Brain pericyte (primary cell): ENCODE measurements at regions not wholly inside any gene's neighbourhood (a gene's known extent, or its start where the extent isn't known, plus 50 kb on each side); places are given as distances from the start of the nearest gene placed in this dataset.

ENCODE experiments used
- DNase-seq: peaks from one replicate; pipeline ENCODE4 v3.0.0-alpha.2; 2012; ENCODE audit warnings: low read depth, low spot score

GRCh38 chr2:66717973-66718372, 283.0 kb downstream of the MEIS1 start:
- DNase-seq = no peak

- DNase-seq = no peak
Measured at GRCh38 chr2:66721776-66722175, 286.9 kb downstream of the MEIS1 start.

DNA sequence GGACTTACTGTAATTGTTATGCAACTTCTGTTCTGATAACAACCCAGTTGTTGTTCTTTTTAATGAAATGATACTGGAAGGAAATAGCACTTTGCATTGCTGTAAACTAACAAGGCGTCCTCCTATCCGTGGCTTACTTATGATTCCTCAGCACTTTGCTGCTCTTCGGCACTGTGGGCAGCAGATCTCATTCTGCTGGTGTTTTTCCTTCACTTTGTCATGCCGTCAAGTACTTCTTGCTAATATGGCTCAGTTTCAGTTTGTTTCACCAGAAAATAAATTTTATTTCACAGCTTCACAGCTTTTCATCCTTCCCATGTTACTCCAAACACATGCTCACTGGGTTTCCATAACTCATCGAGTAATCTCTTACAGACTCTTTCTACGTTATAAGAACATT, 289.3 kb downstream of the MEIS1 start:
- DNase-seq = no peak

DNA sequence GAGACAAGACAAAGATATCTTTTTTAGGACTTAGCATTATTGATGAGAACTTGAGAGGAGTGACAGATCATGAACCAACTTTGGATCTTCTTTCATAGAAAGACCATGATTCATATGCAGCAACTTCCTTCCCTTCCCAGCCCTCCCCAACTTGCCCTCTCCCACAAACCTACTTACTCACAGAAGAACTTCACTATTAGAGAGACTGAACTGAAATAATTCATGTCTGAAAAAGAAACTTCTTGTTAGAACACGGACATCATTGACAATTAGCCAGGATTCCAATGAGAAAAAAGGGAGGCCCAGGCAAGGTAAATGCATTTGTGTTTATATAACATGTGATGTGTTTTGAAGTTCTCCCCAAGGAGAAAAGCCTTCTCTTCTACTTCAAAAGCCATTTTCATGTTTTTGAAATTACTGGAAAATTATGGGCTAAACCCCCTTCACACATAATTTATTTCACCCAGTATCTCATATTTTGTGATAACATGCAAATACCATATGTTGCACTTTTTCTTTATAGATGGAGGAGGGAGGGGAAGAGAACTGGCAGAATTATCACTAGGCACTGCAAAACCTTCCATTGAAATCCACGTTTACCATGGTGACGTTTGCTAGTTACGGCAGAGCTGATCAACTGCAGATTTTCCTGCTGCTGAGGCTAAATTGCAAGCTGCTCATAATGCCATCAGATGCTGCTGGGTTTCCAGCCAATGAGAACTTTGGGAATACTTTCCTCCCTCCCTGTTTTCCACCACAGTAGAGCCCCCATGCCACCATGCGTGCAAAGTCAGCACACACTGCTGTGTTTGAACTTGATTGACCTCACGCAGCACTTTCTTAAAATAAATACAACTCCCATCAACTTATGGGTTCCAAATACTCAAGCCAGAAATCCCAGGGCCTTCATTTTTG, 294.7 kb downstream of the MEIS1 start:
- DNase-seq = no peak

GRCh38 chr2:66730441-66730840, 295.5 kb downstream of the MEIS1 start:
- DNase-seq = no peak

GRCh38 chr2:66733364-66733999, 298.6 kb downstream of the MEIS1 start:
- no peak for DNase-seq

GRCh38 chr2:66748939-66749338, 314.0 kb downstream of the MEIS1 start:
- DNase-seq = no peak

DNA sequence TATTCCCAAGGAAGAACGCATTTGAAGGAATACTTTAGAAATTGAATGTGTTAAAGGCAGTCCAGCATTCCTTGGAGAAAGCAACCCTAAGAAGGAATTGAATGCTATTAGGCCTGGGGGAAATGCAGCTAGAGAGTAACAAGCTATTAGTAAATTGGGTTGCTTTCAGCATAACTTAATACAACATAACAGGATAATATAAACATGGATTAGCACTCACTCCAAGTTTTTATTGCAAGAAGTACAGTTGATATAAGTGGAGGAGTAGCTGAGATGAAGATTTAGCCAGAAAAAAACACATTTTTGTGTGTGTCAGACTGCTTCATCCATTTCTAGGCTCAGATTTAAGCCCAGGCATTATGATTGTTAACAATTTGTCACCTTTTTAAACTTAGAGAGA, 314.6 kb downstream of the MEIS1 start:
- DNase-seq = no peak

DNA sequence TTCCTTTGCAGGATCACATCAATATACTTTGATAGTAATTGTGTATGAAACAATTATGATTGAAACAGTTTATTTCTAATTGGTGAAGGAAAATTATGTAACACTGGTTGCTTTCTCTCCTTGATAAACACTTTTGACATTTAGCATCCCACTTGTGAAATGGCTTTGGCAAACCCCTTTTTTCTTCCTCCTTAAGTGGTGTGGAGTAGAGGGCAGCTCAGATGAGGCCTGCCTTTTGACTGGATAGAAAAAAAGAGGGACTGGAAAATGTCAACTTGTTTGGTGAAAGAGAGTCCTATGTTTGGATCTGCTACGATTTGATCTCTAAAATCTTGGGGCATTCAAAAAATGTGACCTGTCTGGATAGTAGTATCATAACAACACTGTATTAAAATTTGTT, 318.3 kb downstream of the MEIS1 start:
- DNase-seq = no peak

DNA sequence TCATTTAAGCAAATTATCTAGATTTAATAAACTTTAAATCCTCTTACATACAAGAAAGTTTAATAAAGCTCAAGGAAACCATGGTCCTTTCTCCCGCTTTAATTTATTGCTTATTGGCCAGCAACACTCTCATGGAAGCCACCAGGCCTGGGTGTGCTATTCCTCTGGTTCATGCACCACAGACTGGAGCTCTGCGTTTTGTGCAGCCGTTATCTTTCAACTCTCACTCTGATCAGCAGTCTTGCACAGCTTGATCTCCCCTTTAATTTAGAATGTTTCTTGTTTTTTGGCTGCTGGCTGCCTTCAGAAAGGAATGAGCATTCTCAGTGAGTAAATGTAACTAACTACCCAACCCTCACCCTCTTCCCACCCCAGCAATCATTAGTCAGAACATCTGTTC, 318.7 kb downstream of the MEIS1 start:
- no peak for DNase-seq

- DNase-seq = no peak
Measured at GRCh38 chr2:66755974-66756373, 321.0 kb downstream of the MEIS1 start.

GRCh38 chr2:66761826-66762225, 326.9 kb downstream of the MEIS1 start:
- no peak for DNase-seq

DNA sequence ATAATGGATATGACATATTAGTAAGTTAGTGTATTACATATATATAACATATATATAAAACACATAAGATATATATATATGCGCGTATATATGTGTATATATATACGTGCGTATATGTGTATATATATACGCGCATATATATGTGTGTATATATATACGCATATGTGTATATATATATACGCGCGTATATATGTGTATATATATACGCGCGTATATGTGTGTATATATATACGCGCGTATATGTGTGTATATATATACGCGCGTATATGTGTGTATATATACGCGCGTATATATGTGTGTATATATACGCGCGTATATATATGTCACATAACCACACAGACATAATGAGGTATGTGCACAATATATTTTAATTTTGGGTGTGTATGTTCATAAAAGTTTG, 327.8 kb downstream of the MEIS1 start:
- no peak for DNase-seq

GRCh38 chr2:66766582-66766981, 331.7 kb downstream of the MEIS1 start:
- DNase-seq = no peak

DNA sequence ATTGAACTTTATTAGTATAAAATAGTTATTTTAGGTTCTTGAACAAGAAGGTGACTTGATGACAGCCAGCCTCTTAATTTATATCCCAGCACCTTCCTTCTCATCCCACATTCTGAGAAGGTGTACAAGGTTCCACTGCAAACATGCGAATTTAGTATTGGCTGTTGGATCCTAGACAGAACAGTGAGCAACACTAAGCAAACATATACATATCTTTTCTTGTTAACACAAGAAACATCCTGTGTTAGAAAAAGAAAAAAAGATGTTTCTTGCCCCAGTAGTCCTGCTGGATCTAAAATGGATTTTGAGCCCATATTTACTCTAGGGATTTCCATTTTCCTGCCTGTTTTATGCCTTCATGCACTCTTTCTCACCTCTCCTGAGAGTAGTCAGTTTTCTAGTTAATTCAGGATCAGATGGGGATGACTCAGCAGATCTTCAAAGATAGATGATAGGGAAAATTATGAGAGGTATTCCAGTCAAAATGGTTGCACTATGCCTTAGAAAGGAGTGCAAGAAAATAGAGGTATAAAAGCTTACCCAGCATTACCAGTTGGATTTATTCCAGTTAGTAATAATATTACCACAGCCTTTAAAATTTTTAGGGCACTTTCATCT, 336.5 kb downstream of the MEIS1 start:
- DNase-seq = no peak

DNA sequence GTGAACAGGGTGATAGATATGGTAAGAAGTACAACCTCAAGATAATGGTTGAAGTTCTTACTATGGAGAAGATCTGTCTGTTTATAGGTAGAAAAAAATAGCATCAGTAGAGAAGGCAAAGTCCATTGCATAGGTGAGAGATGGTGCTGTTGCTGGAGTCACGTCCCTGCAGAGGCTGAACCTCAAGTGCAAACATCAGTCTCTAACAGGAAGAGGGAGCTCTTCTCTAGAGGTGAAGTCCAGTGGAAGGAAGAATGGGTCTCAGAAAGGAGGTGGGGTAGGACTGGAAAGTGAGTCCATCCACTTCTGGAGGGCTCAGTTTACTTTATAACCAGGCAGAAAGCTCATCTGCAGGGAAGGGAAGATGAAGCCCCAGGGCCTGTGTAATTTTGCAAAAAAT, 337.7 kb downstream of the MEIS1 start:
- no peak for DNase-seq

GRCh38 chr2:66775730-66776422, 341.0 kb downstream of the MEIS1 start:
- no peak for DNase-seq

- DNase-seq = no peak
Measured at GRCh38 chr2:66781804-66782203, 346.9 kb downstream of the MEIS1 start.

DNA sequence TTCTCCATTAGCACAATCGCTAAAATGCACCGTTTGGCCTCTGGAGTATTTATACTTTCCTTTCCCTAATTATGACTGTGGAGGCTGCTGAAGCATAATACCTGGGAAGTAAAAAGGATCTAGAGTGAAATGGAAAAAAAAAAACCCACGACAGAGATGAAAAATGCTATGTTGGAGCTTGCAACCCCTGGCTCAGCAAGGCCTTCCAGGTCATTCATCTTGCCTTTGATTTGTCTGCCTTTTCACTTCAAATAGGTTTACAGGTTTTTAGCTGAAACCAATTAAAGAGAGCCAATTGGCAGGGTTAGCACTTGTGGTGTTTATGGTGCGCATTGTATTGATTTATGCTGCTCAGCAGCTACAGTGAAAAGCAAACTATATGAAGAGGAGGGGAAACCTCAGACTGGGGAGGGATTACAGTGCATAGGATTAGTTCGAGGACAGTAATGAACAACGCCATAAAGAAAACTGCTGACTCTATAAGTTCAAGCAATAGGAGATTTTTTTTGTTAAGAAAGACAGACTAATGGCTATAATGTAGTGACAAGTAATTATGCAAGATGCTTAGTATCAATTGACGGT, 347.9 kb downstream of the MEIS1 start:
- DNase-seq = no peak

GRCh38 chr2:66789741-66790140, 354.8 kb downstream of the MEIS1 start:
- DNase-seq = no peak

DNA sequence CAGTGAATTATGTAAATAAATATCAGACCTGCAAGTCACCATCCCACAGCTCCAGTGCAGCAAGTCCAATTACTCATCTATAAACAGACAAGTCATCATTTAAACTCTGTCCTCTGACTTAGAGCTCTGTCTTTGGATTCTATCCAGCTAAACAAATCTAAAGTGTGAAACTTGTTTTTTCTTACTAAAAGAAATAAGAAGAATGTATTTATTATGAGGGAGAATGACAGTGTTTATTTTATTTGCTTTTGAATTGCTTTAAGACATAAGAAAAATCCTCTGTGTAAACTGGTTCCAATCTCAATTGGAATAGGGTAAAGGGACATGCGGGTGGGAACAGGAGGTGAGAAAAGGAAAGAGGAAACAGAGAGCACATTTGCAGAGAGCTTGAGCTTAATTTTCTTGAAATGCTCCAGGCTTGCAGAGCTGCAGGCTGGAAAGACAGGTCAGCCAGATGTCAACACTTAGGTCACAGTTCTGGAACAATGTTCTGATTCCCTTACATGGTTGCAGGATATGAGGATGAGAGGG, 355.8 kb downstream of the MEIS1 start:
- DNase-seq = no peak

DNA sequence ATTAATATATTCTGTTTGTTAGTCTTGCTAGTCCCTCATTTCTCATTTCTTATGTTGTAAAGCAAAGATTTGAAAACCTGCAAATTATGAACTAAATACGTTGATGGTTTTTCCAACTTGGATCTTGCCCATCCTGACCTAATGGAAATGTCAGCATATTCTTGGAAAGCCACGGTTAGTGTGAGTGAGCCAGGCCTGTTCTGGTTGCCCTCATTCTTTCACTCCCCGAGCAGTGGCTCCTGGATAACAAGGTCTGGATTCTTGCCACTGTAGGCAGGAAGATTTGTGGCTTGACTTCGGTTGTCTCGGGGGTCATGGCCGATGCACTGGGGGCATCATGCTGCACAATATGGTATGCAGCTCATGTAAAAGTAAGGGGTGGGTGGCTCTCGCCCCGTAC, 359.1 kb downstream of the MEIS1 start:
- no peak for DNase-seq
